ENCODE measurements at regions not wholly inside any gene's neighbourhood (a gene's known extent, or its start where the extent isn't known, plus 50 kb on each side); places are given as distances from the start of the nearest gene placed in this dataset.

DNA sequence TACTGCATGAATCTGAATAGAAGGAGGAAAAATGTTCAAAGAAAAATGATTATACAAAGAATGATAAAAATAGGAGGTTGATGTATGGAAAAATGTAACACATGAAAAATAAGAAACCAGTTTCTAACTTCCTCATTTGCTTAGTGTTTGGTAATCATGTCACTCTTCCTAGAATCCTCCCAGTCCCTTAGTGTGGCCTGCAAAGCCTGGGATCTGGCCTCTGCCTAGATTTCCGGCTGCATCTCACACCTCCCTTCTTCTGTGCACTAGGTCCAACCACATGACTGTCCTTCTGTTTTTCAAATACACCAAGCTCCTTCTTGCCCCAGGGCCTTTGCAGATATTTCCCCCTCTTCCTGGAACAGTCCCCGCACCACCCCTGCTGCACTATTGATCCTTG is 76.8 kb upstream of the RBMS1 start:
- TF ChIP-seq, protein P1, sequence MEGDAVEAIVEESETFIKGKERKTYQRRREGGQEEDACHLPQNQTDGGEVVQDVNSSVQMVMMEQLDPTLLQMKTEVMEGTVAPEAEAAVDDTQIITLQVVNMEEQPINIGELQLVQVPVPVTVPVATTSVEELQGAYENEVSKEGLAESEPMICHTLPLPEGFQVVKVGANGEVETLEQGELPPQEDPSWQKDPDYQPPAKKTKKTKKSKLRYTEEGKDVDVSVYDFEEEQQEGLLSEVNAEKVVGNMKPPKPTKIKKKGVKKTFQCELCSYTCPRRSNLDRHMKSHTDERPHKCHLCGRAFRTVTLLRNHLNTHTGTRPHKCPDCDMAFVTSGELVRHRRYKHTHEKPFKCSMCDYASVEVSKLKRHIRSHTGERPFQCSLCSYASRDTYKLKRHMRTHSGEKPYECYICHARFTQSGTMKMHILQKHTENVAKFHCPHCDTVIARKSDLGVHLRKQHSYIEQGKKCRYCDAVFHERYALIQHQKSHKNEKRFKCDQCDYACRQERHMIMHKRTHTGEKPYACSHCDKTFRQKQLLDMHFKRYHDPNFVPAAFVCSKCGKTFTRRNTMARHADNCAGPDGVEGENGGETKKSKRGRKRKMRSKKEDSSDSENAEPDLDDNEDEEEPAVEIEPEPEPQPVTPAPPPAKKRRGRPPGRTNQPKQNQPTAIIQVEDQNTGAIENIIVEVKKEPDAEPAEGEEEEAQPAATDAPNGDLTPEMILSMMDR (IDR thresholded peaks at IDR 0.05; ENCODE audit: low read length): no peak
- TF ChIP-seq EZH2 (IDR thresholded peaks at IDR 0.05; ENCODE audit: borderline replicate concordance, low read length): no peak
